Left kidney (tissue), 1 donor: ENCODE measurements at regions not wholly inside any gene's neighbourhood (a gene's known extent, or its start where the extent isn't known, plus 50 kb on each side); places are given as distances from the start of the nearest gene placed in this dataset.

Experiments used
- DNase-seq: peaks from one replicate; pipeline ENCODE4 v3.0.0-alpha.2; 2013

DNA sequence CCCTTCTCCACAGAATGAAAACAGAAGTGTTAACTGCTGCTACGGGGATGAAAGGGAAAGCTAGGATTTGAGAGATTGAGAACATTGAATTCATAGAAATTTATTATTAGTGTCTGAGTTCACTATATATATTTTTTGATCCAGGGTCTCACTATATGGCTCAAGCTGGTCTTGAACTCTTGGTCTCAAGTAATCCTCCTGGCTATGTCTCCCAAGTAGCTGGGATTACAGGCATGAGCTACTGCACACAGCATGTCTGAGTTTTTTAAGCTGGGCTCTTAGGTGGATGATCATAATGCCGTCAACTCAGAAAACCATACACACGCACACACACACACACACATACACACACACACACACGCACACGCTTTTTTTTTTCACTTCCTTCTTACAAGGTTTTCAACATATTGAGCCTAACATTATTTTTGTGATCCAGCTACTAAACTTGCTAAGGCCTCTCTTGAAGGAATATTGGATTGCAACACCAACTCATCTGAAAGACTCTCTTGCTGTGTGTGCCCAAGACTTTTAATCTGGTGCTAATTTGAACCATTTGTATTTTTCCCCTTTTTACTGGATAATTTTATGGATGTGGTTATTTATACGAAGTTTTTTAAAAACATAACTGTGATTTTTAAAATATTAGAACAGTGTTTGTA is 1045.4 kb downstream of the DTWD2 start:
- no peak for DNase-seq

DNA sequence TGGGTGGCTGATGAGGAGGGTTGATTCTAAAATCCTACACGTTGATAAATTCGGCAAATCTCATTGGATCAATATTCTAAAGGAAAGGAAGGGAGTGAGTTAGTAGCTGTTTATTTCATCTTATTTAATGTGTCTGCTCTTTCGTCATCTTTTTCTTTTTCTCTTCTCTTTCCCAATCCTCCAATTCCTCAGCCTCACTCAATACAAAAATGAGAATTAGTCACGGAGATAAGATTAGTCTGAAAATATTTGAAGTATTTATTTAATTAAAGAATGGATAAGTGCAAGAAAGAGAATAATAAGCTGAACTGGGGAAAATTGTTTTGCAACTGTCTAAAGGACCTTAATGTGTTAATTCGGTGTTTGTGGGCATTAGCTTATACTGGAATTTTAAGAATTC is 1095.1 kb downstream of the DTWD2 start:
- DNase-seq, result no peak

DNA sequence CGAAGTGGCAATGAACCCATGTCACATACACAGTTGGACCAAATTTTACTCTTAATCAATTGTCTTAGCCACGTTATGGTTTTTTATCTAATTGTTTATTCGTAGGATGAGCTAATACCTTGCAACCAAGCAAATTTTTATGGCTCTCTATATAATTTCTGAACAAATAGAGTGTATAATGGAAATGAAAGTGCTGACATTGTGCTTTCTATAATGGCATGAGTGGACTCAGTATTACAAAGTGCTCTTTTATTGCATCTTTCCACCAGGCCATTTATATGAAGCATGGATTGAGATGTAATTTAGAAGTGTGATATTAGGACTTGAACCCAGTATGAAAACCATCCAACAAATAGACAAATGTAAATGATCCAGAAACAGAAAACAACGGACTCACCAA is 1096.0 kb downstream of the DTWD2 start:
- no peak for DNase-seq

DNA sequence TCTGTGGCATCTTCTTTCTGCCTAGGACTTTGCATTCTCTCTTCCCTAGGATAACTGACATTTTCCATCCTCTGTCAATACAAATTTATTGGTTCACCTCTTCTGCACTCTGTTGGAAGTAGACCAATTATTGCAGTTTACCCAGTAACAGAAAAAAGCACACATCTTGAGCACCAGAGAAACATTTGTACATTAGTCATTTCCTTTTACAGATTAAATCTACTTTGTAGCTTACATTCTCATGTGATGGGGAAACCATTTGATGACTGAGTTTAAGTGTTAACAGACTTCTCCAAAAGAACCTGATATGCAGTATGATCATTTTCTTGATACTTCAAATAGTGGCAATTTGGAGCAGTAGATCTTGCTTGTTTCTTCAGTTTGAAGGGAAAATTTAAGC is 1098.8 kb downstream of the DTWD2 start:
- no peak for DNase-seq

DNA sequence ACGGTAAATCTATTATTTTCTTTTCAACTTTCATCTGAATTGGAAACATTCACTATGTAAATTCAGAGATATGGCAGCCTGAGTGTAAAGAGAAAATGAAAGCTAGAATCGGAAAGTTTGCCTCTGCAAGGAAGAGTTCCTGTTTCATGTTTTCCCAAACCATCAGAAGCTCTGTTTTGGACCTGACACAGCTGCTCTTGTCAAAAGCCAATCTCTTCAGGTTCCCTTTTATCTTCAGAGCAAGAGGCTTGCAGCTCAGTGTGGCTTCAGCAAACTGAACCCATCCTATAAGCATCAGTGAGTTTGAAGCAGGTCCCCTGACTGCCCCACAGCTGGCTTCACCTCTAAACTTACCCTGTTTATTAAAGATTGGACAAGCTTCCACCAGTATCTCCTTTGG is 1099.7 kb downstream of the DTWD2 start:
- DNase-seq, result no peak

DNA sequence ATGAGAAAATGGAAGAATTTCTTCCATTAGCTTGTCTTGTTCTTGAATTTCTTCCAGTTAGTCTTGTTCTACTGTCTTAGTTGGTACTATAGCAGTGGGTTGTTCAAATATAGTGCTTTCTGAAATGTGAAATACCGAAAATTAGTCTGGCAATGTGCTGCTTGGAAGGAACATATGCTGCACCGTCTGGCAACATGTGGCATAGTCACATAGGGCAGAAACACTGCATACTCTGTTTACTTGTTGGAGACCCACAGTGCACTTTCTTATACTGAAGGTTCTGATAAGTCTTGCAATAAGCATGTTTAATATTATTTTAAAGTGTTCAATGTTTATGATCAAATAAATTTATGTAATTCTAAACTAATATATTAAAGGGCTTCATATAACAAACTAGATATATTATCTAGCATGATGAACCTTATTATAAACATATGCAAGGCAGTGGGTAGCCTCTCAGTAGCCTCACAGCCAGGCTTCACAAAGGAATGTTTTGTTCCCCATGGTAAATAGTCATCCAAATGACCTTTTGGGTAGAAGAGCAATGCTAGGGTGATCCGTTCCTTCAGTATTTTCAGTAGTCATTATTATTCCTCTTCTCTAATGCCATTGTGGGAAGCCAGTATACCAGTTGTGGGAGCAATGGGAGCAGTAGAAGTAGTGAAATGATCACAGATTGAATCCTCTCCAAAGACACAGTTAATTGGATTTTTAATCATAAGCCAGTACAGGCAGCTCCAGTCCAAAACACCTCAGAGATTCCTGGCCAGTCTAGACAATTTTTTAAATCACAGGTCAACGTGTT is 1106.7 kb downstream of the DTWD2 start:
- DNase-seq, result no peak

DNA sequence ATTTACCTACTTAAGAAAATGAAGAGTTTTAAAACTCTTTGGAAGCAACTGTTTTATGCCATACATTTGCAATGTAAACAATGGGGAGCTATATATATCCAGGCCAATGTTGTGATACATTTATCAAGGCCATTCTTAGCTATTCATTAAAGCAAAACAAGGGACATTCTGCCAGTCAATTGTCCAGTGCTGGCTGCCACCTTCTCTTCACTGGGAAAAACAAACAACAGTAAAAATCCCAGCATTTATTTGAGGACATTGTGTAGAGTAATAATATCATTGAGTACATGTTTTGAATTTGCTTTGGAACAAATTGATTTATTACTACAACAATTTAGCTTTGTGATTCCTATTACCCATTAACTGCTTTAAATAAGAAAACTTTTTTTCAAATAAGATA is 1107.4 kb downstream of the DTWD2 start:
- no peak for DNase-seq

DNA sequence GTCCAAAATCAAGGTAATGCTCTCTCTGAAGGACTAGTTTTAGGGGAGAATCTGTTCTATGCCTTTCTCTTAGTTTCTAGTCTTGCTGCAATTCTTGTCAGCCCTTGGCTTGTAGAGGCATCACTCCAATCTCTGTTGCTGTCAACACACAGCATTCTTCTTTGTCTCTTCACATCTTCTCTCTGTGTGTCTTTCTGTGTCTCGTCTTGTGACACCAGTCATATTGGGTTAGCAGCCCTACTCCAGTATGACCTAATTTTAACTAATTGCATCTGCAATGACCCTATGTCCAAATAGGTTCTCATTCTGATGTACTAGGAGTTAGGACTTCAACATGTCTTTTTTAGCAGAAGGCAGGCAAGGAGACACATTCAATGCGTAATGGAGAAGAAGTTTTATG is 1110.6 kb downstream of the DTWD2 start:
- DNase-seq, result no peak

DNA sequence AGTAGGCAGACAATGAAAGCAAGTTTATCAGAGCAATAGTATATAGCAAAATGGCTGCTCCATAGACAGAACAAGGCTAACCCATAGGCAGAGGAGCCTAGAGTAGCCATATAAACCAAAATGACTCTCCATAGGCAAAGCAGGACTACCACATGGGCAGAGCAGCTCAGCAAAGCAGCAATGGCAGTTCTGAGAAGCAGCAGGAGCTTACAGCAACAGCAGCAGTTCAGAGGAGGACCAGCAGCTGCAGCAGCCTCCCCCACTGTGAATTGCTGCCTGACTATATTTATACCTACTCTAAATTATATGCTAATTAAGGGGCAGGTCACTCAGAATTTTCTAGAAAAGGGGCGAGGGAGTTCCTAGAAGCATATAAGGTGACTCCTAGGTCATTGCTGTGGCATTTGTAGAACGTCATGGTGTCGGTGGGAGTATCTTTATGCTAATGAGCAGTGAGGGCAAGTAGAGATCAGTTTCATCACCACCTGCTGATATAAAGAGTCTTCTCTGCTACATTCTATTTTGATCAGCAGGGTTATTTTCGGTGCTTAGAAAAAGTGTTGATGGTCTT is 1115.5 kb downstream of the DTWD2 start:
- no peak for DNase-seq

DNA sequence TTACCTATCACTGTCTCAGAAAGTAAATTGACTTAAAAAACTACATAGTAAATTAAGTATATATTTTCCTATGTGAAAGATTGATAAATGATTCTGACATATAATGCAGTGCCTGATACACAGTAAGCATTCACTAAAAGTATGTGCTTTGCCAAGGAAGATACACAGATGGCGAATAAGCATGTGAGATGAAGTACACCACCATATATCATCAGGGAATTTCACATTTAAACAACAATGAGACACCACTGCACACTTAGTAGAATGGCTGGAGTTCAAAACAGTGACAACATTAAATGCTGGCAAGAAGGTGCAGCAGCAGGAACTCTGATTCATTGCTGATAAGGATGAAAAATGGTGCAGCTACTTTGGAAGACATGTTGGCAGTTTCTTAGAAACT is 1118.8 kb downstream of the DTWD2 start:
- no peak for DNase-seq

DNA sequence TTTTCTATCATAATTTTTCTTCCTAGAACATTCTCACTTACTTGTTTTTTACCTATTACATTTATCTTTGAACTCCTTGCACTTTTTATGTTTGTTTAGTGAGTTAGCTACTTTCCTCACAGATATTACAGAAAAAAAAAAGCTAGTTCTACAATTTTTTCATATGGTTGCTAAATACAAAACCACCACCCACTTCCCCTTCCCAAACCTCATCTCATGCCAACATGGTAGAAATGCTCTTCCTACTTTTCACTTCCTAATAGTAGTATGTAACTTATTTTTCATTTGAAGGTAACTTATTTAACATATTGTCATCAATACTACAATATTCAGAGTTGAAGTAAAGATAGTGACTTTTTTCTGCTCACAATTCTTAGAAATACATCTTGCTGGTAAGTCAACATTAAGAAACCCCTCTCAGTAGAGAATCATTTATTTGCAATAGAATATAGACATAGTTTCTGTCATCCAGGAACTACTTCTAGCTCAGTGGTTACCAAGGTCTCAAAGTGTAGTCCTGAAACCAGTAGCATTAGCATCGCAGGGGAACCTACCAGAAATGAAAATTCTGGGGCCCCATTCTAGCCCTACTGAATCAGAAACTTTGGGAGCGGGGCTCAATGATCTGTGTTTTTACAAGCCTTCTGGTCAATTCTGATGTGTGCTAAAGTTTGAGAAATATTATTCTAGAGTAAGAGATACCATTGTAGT is 1124.6 kb downstream of the DTWD2 start:
- DNase-seq, result no peak

DNA sequence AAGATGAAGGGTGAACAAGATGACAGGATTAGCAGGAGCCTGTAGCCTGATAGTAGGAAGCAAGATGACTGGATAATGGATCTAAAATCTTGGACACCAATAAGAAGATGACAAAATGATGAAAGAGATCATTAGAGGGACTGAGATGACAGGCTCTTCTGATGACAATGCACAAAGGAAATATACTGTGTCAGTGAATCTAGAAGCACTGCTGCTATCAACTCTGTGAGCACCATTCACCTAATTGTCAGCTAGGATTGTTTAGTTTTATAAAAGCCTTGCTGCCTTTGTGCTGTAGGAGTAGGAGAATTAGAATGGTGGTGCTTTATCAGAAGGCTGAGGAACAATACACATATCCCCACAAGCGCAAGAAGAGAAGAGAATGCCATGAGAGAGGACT is 1127.8 kb downstream of the DTWD2 start:
- no peak for DNase-seq

DNA sequence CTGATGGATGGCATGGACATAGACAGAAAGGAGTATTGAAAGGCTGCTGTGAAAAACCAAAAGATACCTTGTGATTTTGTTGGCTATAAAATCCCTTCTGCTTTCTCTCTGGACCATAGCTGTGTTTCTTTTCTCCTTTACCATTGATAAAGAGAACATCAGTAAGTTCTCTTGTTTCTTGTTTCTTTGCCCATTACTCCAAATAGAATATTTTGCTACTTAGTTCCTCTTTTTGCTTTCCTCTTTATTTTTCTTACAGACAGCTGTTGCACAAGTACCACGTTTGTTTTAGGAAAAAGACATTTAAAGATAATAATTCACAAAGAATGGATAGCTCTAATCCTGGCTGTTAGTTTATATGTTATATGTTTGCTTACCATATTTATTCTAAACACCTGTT is 1129.2 kb downstream of the DTWD2 start:
- no peak for DNase-seq

DNA sequence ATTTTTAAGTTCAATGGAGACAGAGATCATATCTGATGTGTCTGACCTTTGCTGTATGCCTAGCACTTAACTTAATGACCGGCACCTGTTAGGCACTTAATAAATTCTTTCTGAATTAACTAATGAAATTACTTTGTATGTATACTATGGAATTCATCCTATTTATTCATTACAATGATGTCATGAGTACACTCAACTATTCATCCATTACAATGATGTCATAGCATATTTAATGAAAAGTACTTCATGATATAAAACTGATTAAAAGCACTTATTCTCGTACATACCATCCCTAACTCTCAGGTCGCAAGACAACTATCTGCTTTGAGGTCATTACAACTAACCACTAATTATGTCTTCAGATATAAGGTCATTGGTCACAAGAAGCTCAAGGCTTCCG is 1131.6 kb downstream of the DTWD2 start:
- no peak for DNase-seq

DNA sequence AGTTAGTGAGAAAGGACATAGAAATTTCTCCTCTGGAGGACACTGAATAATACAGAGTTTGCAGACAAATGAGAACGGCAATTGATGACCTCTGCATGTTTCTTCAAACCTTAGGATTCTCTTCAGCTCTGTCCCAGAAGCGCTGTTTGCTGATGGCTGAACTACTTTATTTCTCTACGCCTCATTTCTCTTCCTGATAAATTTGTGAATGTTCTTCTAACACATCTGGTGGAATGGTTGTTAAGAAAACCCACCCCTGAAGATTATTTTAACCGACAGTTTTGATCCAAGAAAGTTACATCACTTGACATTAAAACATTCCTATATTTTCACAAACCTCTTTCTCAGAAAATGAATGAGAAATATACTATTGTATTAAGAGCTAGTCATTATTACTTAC is 1150.6 kb downstream of the DTWD2 start:
- no peak for DNase-seq

DNA sequence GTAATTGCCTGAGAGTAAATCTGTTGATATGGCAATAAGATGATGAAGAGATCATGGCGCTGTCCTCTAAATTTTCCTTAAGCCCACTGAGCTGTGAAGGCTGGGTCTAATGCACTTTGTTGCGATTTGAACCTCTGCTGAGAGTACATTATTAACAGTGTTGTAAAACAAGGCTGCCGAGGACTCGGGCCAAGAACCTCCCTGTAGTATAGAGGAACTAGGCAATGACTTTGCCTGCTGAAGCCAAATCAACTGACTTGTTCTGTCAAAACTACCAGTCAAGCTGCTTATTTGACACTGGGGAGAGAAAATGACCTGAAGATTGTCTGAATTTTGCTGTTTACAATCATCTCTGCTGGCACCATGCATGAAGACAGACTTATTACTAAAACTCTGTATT is 1154.7 kb downstream of the DTWD2 start:
- DNase-seq, result no peak

DNA sequence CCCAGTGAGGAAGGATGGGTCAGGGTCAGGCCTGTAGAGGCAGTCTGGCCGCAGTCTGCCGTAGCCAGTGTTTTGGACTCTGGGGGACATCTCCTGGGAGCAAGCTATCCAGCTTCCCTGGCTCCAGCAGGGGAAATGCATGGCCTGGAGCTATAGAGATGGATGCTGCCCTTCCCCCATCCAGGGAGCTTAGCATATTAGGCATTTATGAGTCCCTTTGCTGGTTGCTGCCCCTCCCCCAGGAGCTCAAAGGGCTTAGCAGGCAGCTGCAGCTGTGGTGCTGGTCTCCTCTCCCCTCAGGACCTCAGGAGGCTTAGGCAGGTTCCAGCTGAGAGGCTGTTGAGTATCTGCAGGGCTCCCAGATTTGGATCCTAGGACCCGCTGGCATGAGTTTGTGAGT is 1158.7 kb downstream of the DTWD2 start:
- no peak for DNase-seq

DNA sequence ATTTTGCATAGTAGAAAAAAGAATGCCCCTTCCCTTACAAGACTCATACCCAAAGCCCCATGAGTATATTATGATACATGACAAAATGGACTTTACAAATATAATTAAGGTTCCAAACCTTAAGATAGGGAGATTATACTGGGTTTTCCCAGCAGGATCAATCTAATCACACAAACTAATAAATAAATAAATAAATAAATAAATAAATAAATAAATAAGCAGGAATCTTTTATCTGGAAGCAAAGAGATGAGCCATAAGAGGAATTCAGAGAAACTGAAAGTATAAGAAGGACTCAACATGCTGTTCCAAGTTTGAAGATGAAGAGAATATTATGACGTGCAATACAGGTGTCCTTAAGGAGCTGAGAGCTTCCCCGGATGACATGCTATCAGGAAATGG is 1174.5 kb downstream of the DTWD2 start:
- no peak for DNase-seq

DNA sequence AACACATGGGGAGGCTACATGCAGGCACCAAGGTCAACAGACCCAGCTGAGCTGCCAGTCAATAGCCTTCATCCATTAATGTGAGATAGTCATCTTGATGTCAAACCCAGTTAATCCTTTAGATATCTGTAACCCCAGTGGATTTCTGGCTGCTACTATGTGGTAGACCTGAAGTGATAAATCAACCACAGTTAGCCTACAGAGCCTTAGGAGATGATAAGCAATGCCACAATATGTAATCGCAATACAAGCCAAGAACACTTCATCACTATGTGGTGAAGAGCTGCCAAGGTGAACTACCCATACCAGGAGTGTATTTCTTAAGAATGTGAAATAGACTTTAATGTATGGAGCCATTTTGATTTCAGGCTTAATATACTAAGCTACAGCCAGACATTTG is 1175.5 kb downstream of the DTWD2 start:
- no peak for DNase-seq

DNA sequence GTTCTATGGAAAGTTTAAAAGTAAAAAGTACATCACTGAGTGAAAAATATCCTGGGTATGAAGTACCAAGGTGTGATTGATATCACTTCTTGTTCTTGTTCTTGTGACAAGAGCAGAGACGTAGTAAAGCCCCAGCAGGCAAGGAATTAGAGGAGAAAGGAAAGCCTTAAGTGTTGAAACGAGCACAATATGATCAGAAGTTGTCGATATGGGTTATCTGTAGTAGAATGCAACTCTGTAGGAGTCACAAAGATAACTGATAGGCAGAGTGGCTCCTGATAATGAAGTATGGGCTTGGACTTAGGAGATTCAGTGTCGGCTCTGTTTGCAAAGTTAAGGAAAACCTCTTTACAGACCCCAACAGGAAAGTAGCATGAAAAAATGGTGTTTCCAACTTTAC is 1179.1 kb downstream of the DTWD2 start:
- no peak for DNase-seq

DNA sequence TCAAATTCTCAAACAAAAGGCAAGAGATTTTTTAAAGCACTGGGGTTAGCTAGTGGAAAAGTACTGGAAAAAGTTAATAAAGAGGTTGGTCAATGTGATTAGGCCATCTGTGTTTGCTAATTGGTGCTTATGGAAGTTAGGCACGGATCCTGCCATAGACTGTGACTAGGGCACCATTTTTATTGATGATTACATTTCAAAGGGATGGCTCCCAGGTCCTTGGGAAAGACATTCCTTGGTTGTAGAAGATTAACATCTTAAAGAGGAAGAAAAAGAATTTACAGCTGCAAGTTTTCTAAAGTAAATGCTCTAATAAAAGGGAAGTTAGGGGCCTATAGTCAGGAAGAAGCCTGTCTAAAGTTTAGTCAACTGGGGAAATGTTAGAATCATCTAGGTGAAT is 1183.3 kb downstream of the DTWD2 start:
- DNase-seq, result no peak

DNA sequence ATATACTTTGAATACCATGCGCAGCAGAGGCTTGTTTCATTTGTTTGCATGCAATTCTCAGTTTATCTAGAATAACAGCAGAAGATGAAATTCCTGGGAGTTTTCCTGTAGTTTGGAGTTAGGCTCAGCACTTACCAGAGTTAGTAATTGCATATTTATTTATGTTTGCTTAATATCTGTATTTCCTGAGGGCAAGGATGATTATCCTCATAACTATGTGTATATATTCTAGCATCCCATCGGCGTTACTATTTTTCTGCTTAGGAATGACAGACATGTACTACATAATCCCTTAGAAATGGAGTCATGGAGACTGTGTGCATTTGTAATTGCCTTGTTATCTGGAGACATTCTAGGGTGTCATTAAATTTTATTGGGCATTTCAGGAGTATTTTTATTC is 1184.8 kb downstream of the DTWD2 start:
- DNase-seq, result no peak

DNA sequence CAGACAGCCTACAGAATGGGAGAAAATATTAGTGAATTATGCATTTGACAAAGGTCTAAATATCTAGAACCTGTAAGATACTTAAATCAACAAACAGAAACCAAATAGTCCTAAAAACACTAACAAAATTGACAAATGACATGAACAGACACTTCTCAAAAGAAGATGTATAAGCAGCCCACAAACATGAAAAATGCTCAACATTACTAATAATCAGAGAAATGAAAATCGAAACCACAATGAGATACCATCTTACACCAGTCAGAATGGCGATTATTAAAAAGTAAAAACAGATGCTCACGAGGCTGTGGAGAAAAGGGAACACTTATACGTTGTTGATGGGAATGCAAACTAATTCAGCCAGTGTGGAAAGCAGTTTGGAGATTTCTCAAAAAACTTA is 1186.8 kb downstream of the DTWD2 start:
- DNase-seq, result no peak
